MCF 10A (cell line): ENCODE measurements at regions not wholly inside any gene's neighbourhood (a gene's known extent, or its start where the extent isn't known, plus 50 kb on each side); places are given as distances from the start of the nearest gene placed in this dataset.

Experiments
- BruUV-seq: library from RNA; stranded (reverse); fragments of 400-500 nt; replicated peaks from 2 replicates; lab custom pipeline; 2021; lab: Mats Ljungman, UMichigan
- CTCF ChIA-PET: fragments of 300-600 bp; sonication (Branson Sonifier 250); formaldehyde crosslinking; extraction: SDS; loops from one replicate; lab custom pipeline; 2021; ENCODE audit warnings: antibody characterized with exemption, inconsistent platforms; lab: Yijun Ruan, JAX
- POLR2A ChIA-PET: fragments of 300-600, 350-650 bp; sonication (Branson Sonifier 250); formaldehyde crosslinking; extraction: SDS; loops from one replicate; lab custom pipeline; 2020; ENCODE audit warnings: antibody characterized with exemption, inconsistent platforms; lab: Yijun Ruan, JAX
- DNase-seq: peaks from one replicate; pipeline ENCODE4 v3.0.0-alpha.2; 2018; ENCODE audit not compliant: unreplicated experiment
- H3K27ac Mint-ChIP-seq: one replicate; pipeline ENCODE4 v1.8.0; 2022; ENCODE audit warnings: mild to moderate bottlenecking, low read depth, mixed read lengths; ENCODE audit not compliant: unreplicated experiment
- H3K27me3 Mint-ChIP-seq: one replicate; pipeline ENCODE4 v1.8.0; 2022; ENCODE audit warnings: mixed read lengths; ENCODE audit not compliant: insufficient read depth, unreplicated experiment
- H3K36me3 Mint-ChIP-seq: one replicate; pipeline ENCODE4 v1.8.0; 2022; ENCODE audit warnings: mild to moderate bottlenecking, moderate library complexity, mixed read lengths; ENCODE audit not compliant: insufficient read depth, unreplicated experiment
- H3K4me1 Mint-ChIP-seq: one replicate; pipeline ENCODE4 v1.8.0; 2022; ENCODE audit warnings: mixed read lengths; ENCODE audit not compliant: insufficient read depth, unreplicated experiment
- H3K4me3 Mint-ChIP-seq: one replicate; pipeline ENCODE4 v1.8.0; 2022; ENCODE audit warnings: mild to moderate bottlenecking, moderate library complexity, mixed read lengths; ENCODE audit not compliant: unreplicated experiment
- H3K9me3 Mint-ChIP-seq: one replicate; pipeline ENCODE4 v1.8.0; 2022; ENCODE audit warnings: mixed read lengths; ENCODE audit not compliant: unreplicated experiment
- CTCF ChIP-seq: fragments of 200-600 bp; IDR thresholded peaks from one replicate; pipeline ENCODE4 v1.8.0; 2022; ENCODE audit warnings: antibody characterized with exemption, mild to moderate bottlenecking; ENCODE audit not compliant: unreplicated experiment
- intact Hi-C: fragments of 100-400 bp; cut with micrococcal nuclease; formaldehyde crosslinking; loops from 2 replicates; pipeline ENCODE4 v1.14.1; 2022

DNA sequence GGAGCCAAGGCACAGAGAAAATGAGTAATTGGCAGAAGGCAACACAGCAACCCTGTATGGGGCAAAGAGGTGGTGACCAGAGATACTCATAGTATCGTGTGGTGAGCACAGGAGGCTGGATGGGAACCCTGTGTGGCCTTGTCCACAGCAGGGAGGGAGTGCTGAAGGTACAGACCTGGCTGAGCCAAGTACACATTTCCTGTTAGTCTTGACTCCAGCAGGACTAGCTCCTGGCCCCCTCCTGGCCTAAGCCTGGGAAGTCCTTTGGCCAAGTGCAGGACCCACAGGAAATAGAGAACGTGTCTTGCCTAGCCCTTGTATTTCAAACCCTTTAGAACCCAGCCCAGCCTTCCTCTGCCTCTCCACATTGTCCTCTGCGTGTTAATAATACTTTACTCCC, 289.8 kb upstream of the PWP1 start:
- Mint-ChIP-seq H3K36me3 (no peaks in the 10 kb centered on the region), H3K4me3 (no peak overlapping the region), H3K4me1 (no peaks in the 10 kb centered on the region), H3K9me3 (no peaks in the 10 kb centered on the region), H3K27ac (no peak overlapping the region), H3K27me3 (no peaks in the 10 kb centered on the region)
- TF ChIP-seq CTCF, result no peak
- BruUV-seq, result no TSS peak
- ChIA-PET CTCF (interaction anchor here (0.6 to 3.6 kb wide), 3 partner anchors 211 to 264 kb away, joined by 3 to 15 read pairs (median 5); no protein-coding TSS in a partner anchor), POLR2A (interaction anchor here (0.6 kb wide), 1 partner anchor 265 kb away, joined by 5 read pairs; no protein-coding TSS in a partner anchor)
- intact Hi-C loops, result no loop called here
- no peak for DNase-seq

- no peaks in the 10 kb centered on the region for H3K36me3 Mint-ChIP-seq
- intact Hi-C loops, result no loop called here
- no peak for TF ChIP-seq CTCF
- no TSS peak for BruUV-seq
- ChIA-PET POLR2A (no interaction called here), CTCF (interaction anchor here (0.7 kb wide), 1 partner anchor 164 kb away, joined by 3 read pairs; no protein-coding TSS in a partner anchor)
- H3K4me1 Mint-ChIP-seq, result no peaks in the 10 kb centered on the region
- no peaks in the 10 kb centered on the region for H3K9me3 Mint-ChIP-seq
- H3K4me3 Mint-ChIP-seq, result no peak overlapping the region
- DNase-seq, result peak; percentile 50
- H3K27me3 Mint-ChIP-seq, result no peaks in the 10 kb centered on the region
- no peak overlapping the region for H3K27ac Mint-ChIP-seq
Measured at GRCh38 chr12:107396991-107397390, 288.6 kb upstream of the PWP1 start.

DNA sequence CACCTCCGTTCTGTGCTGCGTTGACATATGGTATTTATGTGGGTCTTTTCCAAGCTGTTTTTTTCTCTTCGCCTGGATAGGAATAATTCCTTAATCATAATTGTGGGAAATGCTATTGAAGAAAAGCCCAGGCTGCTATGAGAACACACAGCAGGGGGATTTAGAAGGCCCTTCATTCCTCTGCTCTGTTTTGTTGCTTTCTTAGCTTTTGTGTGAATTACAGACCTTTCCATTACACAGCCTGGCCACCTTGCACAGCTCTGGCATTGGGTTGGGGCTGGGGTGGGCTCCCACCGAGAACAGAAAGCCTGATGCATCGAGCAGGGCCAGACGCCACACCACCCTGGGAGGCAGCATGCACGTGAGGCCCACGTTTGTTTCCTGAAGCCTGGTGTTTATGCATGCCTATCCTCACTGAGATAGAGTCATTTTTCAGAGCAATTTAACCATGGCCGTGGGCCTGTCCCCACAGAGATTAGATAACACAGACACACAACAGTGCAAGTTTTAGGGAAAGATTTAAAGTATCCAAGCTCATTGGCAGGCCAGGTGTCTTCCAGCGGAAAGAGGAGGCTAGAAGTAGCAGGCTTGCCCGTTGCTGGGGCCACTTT, 287.6 kb upstream of the PWP1 start:
- DNase-seq, result no peak
- Mint-ChIP-seq H3K4me1 (no peaks in the 10 kb centered on the region), H3K9me3 (no peaks in the 10 kb centered on the region), H3K27me3 (no peaks in the 10 kb centered on the region), H3K36me3 (no peaks in the 10 kb centered on the region), H3K27ac (no peak overlapping the region), H3K4me3 (no peak overlapping the region)
- no peak for TF ChIP-seq CTCF
- ChIA-PET CTCF (interaction anchor here (0.8 to 12.6 kb wide), 2 partner anchors 8 to 266 kb away, joined by 3 to 150 read pairs; no protein-coding TSS in a partner anchor), POLR2A (no interaction called here)
- intact Hi-C loops, result no loop called here
- BruUV-seq, result no TSS peak

DNA sequence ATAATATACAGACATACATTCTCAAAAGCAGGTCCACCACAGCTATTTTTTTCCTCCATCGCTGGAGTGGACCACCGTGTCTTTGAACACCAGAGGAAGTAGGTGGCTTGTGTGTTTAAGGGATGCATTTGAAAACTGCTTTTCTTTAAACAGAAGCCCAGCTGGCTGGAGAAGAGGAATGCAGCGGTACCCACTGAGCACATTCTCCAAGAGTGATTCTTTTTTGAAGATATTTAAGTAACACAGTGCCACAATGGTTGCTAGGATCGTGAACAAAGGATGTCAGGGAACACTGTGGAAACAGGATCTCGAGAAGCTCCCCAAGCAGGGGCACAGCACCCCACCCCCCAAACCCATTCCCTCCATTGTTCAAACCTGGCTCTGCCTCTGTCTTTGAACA, 286.6 kb upstream of the PWP1 start:
- ChIA-PET CTCF (interaction anchor here (0.5 to 12.6 kb wide), 3 partner anchors 208 to 274 kb away, joined by 3 to 150 read pairs (median 5); no protein-coding TSS in a partner anchor), POLR2A (interaction anchor here (0.6 kb wide), 1 partner anchor 103 kb away, joined by 3 read pairs; no protein-coding TSS in a partner anchor)
- H3K27me3 Mint-ChIP-seq, result no peaks in the 10 kb centered on the region
- H3K4me3 Mint-ChIP-seq, result no peak overlapping the region
- H3K9me3 Mint-ChIP-seq, result no peaks in the 10 kb centered on the region
- TF ChIP-seq CTCF, result no peak
- intact Hi-C loops, result no loop called here
- DNase-seq, result no peak
- no peaks in the 10 kb centered on the region for H3K36me3 Mint-ChIP-seq
- BruUV-seq, result no TSS peak
- H3K27ac Mint-ChIP-seq, result no peak overlapping the region
- H3K4me1 Mint-ChIP-seq, result no peaks in the 10 kb centered on the region
